Esophagus muscularis mucosa (tissue), 4 donors: ENCODE measurements at regions not wholly inside any gene's neighbourhood (a gene's known extent, or its start where the extent isn't known, plus 50 kb on each side); places are given as distances from the start of the nearest gene placed in this dataset.

Source experiments
- DNase-seq: peaks from one replicate; pipeline ENCODE4 v3.0.0-alpha.2; 2017; ENCODE audit errors: extremely low spot score
- H3K27ac ChIP-seq, 4 donors: fragments of 200-600 bp; sonication (generic); replicated peaks in 1 of 4; 1 replicate in 3 of 4; 2 replicates in 1 of 4; pipeline ENCODE4 v1.5.1; 2016 to 2019; ENCODE audit warnings: mild to moderate bottlenecking in 1 of 4
- H3K27me3 ChIP-seq, 4 donors: fragments of 200-600 bp; sonication (generic); one replicate each; pipeline versions ENCODE4 v1.5.1 to v1.6.0; 2016 to 2019
- H3K36me3 ChIP-seq, 4 donors: fragments of 200-600 bp; sonication (generic); one replicate each; pipeline ENCODE4 v1.5.1; 2016 to 2019
- H3K4me1 ChIP-seq, 4 donors: fragments of 200-600 bp; sonication (generic); one replicate each; pipeline ENCODE4 v1.5.1; 2016 to 2019
- H3K4me3 ChIP-seq, 4 donors: fragments of 200-600 bp; sonication (generic); 1 replicate in 2 of 4; 2 replicates in 2 of 4; pipeline ENCODE4 v1.5.1; 2016 to 2019; ENCODE audit warnings: mild to moderate bottlenecking in 4 of 4, moderate library complexity in 1 of 4
- H3K9me3 ChIP-seq, 4 donors: fragments of 200-600 bp; sonication (generic); 1 replicate in 3 of 4; 2 replicates in 1 of 4; pipeline ENCODE4 v1.5.1; 2016 to 2019
- EP300 ChIP-seq: sonication (generic); formaldehyde crosslinking; IDR thresholded peaks from one replicate; pipeline ENCODE4 v1.6.1; 2017; ENCODE audit warnings: antibody characterized with exemption
- POLR2A ChIP-seq: fragments of 450-650 bp; IDR thresholded peaks from one replicate; pipeline ENCODE4 v1.6.1; 2017; ENCODE audit warnings: antibody characterized with exemption, moderate library complexity, mild to moderate bottlenecking, low read depth
- POLR2AphosphoS5 ChIP-seq, 2 donors: sonication (generic); formaldehyde crosslinking; IDR thresholded peaks; one replicate each; pipeline ENCODE4 v1.6.1; 2017; ENCODE audit warnings: antibody characterized with exemption in 2 of 2
- WGBS: methylation state at CpG from one replicate; pipeline ENCODE4 v1.1.5; 2018; 5-methylcytosine and 5-hydroxymethylcytosine counted together
- intact Hi-C: fragments of 100-400 bp; cut with DNase I; formaldehyde crosslinking; loops from one replicate; pipeline ENCODE4 v1.15.1; 2023
- TF ChIP-seq, protein P1 (sequence below), 3 experiments: fragments of 200-600 bp in 2 of 3; fragments of 450-650 bp in 1 of 3; sonication (generic) in 2 of 3; IDR thresholded peaks; one replicate each; pipeline ENCODE4 v1.5.1; 2017 to 2019; ENCODE audit warnings: antibody characterized with exemption in 3 of 3, mild to moderate bottlenecking in 2 of 3, moderate library complexity in 1 of 3

DNA sequence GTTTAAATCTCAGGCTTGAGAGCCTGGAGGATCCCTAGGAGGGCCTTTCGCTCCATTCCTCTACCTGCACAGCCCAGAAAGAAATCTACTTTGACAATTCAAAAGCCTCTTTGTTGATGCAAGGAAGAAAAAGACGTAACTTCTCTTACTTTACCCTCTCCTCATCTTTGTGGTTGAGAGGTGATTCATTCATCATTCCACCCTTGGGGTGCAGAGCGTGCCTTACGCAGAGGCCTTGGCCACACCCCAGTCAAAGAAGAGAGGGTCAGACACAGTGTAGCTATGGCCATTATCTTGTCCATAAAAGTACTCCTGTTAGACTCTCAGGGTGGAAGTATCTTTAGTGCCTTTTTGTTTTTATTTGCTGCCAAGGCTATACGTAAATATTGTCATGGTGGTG, 184.0 kb downstream of the IRS2 start:
- Histone ChIP-seq H3K36me3 (no peaks in the 10 kb centered on the region), H3K4me1 (no peaks in the 10 kb centered on the region), H3K4me3 (no peak overlapping the region), H3K9me3 (no peaks in the 10 kb centered on the region), H3K27ac (no peak overlapping the region), H3K27me3 (no peaks in the 10 kb centered on the region)
- no peak for DNase-seq
- TF ChIP-seq POLR2A (no peak), EP300 (no peak), POLR2AphosphoS5 (IDR thresholded peaks at IDR 0.05) (no peak)
- TF ChIP-seq, protein P1, sequence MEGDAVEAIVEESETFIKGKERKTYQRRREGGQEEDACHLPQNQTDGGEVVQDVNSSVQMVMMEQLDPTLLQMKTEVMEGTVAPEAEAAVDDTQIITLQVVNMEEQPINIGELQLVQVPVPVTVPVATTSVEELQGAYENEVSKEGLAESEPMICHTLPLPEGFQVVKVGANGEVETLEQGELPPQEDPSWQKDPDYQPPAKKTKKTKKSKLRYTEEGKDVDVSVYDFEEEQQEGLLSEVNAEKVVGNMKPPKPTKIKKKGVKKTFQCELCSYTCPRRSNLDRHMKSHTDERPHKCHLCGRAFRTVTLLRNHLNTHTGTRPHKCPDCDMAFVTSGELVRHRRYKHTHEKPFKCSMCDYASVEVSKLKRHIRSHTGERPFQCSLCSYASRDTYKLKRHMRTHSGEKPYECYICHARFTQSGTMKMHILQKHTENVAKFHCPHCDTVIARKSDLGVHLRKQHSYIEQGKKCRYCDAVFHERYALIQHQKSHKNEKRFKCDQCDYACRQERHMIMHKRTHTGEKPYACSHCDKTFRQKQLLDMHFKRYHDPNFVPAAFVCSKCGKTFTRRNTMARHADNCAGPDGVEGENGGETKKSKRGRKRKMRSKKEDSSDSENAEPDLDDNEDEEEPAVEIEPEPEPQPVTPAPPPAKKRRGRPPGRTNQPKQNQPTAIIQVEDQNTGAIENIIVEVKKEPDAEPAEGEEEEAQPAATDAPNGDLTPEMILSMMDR (IDR thresholded peaks at IDR 0.05) = no peak
- 70% methylated on average over 5 of the region's 5 CpGs for WGBS
- intact Hi-C loops = no loop called here

DNA sequence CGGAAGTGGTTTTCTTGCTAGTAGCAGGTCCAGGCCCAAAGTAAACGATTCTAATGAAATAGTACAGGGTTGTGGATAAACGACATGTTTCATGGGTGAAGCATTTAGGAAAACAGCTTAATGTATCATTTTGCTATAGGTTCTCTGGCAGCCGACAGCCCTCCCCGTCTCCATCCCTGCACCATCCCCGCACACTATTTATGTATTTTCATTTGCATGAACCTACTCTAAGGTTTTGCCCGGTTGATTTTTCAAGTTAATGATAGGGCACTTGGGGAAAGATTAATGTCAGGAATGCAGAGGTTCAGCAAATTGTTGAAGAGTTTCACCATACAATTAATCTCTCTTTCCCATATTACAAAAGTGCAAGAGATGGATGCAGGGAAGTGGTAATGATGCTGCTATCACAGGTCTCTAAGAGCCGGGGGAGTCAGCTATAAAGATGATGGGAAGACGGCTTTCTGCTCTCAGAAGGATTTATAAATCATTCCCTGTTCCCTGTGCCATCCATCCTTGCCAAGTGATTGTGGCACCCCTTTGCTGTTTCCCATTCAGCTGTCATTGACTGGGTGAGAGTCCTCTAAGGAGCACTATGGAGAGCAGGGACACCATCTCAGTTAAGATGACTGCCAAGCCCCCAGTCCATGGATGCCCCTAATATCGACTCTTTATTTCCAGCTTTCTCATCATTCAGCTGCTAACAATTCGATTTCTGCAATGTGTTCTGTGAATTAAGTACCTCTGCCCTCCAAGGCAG, 186.3 kb downstream of the IRS2 start:
- WGBS = 86% methylated on average over 11 of the region's 11 CpGs

DNA sequence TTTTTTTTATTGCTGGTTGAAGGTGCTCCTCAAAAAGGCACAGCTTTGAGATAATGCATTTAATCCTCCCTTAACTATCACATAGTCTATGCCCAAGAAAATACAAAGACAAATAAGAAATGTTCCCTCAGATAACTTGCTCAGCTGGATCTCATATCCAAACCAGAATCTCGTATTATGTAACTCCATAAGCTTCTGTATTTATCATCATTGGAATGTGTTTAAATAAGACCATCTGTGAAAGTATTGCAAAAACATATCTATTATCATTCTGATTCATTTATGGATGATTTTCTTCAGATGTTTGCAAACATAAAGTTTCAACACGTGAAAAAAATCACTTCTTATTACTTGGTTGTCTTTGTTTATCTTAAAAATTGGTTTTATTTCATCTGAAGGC, 190.9 kb downstream of the IRS2 start:
- intact Hi-C loops = no loop called here
- H3K4me1 ChIP-seq = no peaks in the 10 kb centered on the region
- no peaks in the 10 kb centered on the region for H3K36me3 ChIP-seq
- no peak overlapping the region for H3K27ac ChIP-seq
- no peak for DNase-seq
- TF ChIP-seq POLR2AphosphoS5 (IDR thresholded peaks at IDR 0.05) (no peak), POLR2A (no peak), EP300 (no peak)
- TF ChIP-seq, protein P1 (IDR thresholded peaks at IDR 0.05) = no peak
- WGBS = 58% methylated on average over 2 of the region's 2 CpGs
- no peak overlapping the region for H3K4me3 ChIP-seq
- no peaks in the 10 kb centered on the region for H3K27me3 ChIP-seq
- no peaks in the 10 kb centered on the region for H3K9me3 ChIP-seq

More for the DNA sequence above, 186.3 kb downstream of the IRS2 start:
- Histone ChIP-seq H3K36me3 (no peaks in the 10 kb centered on the region), H3K4me1 (no peaks in the 10 kb centered on the region), H3K9me3 (no peaks in the 10 kb centered on the region), H3K27ac (no peak overlapping the region), H3K27me3 (no peaks in the 10 kb centered on the region), H3K4me3 (no peak overlapping the region)
- TF ChIP-seq, protein P1 (IDR thresholded peaks at IDR 0.05) = no peak
- TF ChIP-seq POLR2AphosphoS5 (IDR thresholded peaks at IDR 0.05) = no peak
- no peak for TF ChIP-seq EP300
- no peak for TF ChIP-seq POLR2A
- DNase-seq = no peak
- intact Hi-C loops = no loop called here

DNA sequence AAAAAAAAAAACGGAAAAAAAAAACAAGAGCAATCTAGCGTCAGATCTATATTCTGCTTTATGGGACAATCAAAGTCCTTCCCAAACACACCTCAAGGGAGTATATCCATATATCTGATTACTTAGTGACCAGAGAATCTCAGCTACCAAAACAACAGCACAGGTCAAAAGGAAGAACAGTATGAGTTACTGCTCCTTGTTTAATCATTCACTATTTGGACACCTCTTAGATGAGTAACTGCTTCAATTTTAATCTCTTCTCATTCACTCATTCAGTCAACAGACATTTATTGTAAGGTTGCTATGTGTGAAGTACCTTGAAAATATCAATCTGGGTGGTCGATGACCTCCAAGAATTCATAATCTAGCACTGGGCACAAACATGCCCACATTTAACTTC, 193.2 kb downstream of the IRS2 start:
- TF ChIP-seq POLR2AphosphoS5 (IDR thresholded peaks at IDR 0.05) (no peak), EP300 (no peak), POLR2A (no peak)
- TF ChIP-seq, protein P1 (IDR thresholded peaks at IDR 0.05) = no peak
- no peaks in the 10 kb centered on the region for H3K9me3 ChIP-seq
- intact Hi-C loops = no loop called here
- H3K4me3 ChIP-seq = no peak overlapping the region
- no peak for DNase-seq
- H3K27me3 ChIP-seq = no peaks in the 10 kb centered on the region
- H3K27ac ChIP-seq = no peak overlapping the region
- H3K36me3 ChIP-seq = no peaks in the 10 kb centered on the region
- WGBS = 93% methylated on average over 3 of the region's 3 CpGs
- H3K4me1 ChIP-seq = no peaks in the 10 kb centered on the region

DNA sequence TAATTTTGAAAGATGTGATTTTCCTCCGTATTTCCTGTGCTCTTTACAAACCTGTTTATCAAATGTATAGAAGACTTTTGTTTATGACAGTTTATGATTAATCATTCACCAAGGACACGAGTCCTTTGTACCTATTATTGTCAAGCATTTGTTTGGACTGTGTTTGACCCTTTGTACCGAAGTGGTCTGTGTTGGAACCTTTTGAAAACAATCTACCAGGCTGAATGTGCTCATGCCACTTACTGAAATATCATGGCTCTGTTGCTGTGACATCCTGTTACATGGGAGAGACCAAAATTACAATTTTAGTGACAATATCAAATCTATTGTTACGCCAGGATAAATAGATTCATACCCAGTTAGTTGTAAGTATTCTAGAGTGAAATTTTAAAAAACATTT, 193.6 kb downstream of the IRS2 start:
- intact Hi-C loops = no loop called here
- Histone ChIP-seq H3K9me3 (no peaks in the 10 kb centered on the region), H3K36me3 (no peaks in the 10 kb centered on the region), H3K4me3 (no peak overlapping the region), H3K27ac (no peak overlapping the region), H3K27me3 (no peaks in the 10 kb centered on the region), H3K4me1 (no peaks in the 10 kb centered on the region)
- TF ChIP-seq EP300 = no peak
- TF ChIP-seq POLR2AphosphoS5 (IDR thresholded peaks at IDR 0.05) = no peak
- TF ChIP-seq POLR2A = no peak
- TF ChIP-seq, protein P1 (IDR thresholded peaks at IDR 0.05) = no peak
- 56% methylated on average over 4 of the region's 4 CpGs for WGBS
- no peak for DNase-seq
